Aorta (tissue), 5 donors: ENCODE measurements at regions not wholly inside any gene's neighbourhood (a gene's known extent, or its start where the extent isn't known, plus 50 kb on each side); places are given as distances from the start of the nearest gene placed in this dataset.

ENCODE experiments used
- ATAC-seq: fragments of 200-7000 bp; cut with Tn5 transposase; one replicate; pipeline ENCODE4 v1.9.1; 2022; ENCODE audit warnings: moderate library complexity; ENCODE audit not compliant: low FRiP score
- DNase-seq, 2 donors: peaks; one replicate each; pipeline ENCODE4 v3.0.0-alpha.2; 2020
- H3K27ac ChIP-seq, 2 donors: one replicate each; pipeline ENCODE4 v1.5.1; 2013; ENCODE audit warnings: low read length in 2 of 2, mild to moderate bottlenecking in 2 of 2, moderate library complexity in 2 of 2, control low read depth in 1 of 2, inconsistent platforms in 1 of 2, low read depth in 1 of 2
- H3K27me3 ChIP-seq, 2 donors: one replicate each; pipeline ENCODE4 v1.6.1; 2013; ENCODE audit warnings: control low read depth in 1 of 2, low read length in 1 of 2, mild to moderate bottlenecking in 1 of 2, moderate library complexity in 1 of 2; ENCODE audit not compliant: insufficient read depth in 2 of 2, control insufficient read depth in 1 of 2
- H3K36me3 ChIP-seq, 2 donors: one replicate each; pipeline ENCODE4 v1.6.1; 2013; ENCODE audit warnings: control low read depth in 1 of 2, low read length in 1 of 2, mild to moderate bottlenecking in 1 of 2; ENCODE audit not compliant: insufficient read depth in 2 of 2, control insufficient read depth in 1 of 2
- H3K4me1 ChIP-seq, 2 donors: one replicate each; pipeline ENCODE4 v1.6.1; 2013; ENCODE audit warnings: low read length in 2 of 2, control low read depth in 1 of 2, mild to moderate bottlenecking in 1 of 2, moderate library complexity in 1 of 2; ENCODE audit not compliant: insufficient read depth in 2 of 2, control insufficient read depth in 1 of 2
- H3K4me3 ChIP-seq, 2 donors: one replicate each; pipeline ENCODE4 v1.5.1; 2013; ENCODE audit warnings: low read length in 2 of 2, control low read depth in 1 of 2, mild to moderate bottlenecking in 1 of 2
- H3K9me3 ChIP-seq: one replicate; pipeline ENCODE4 v1.6.1; 2013; ENCODE audit warnings: mild to moderate bottlenecking, low read length; ENCODE audit not compliant: control insufficient read depth
- WGBS, 2 donors: extraction: QIAGEN DNeasy Blood & Tissue Kit; methylation state at CpG; one replicate each; pipeline ENCODE4 v1.1.7; 2013; 5-methylcytosine and 5-hydroxymethylcytosine counted together
- intact Hi-C, 2 donors: fragments of 100-400 bp; cut with DNase I; formaldehyde crosslinking; loops; one replicate each; pipeline versions ENCODE4 v1.14.2 to v1.15.0; 2022
- donor health status: healthy with polysubstance abuse.
- donor health status: Bipolar disorder and iron deficiency.
- donor health status: DM: no; HTN: no; CAD: no.
- donor health status: DM: no; HTN: no; CAD: no.
- donor health status: DM: yes; HTN: yes; CAD: no.

GRCh38 chr14:65966188-65966587, 520.0 kb upstream of the CCDC196 start:
- WGBS, 2 donors, result 71 to 85% methylated on average over 2 of the region's 2 CpGs
- H3K27ac ChIP-seq, result no peak overlapping the region
- DNase-seq, result no peak
- H3K4me3 ChIP-seq, result no peak overlapping the region
- H3K9me3 ChIP-seq, result no peaks in the 10 kb centered on the region
- H3K36me3 ChIP-seq, result no peaks in the 10 kb centered on the region
- no peaks in the 10 kb centered on the region for H3K27me3 ChIP-seq
- intact Hi-C loops, result no loop called here
- no peaks in the 10 kb centered on the region for H3K4me1 ChIP-seq
- ATAC-seq, result no peak

- WGBS, 2 donors, result 43 to 50% methylated on average over 4 of the region's 4 CpGs
- Histone ChIP-seq H3K9me3 (no peaks in the 10 kb centered on the region), H3K27me3 (no peaks in the 10 kb centered on the region), H3K4me3 (no peak overlapping the region), H3K36me3 (no peaks in the 10 kb centered on the region), H3K4me1 (no peaks in the 10 kb centered on the region), H3K27ac (no peak overlapping the region)
- intact Hi-C loops, result no loop called here
- ATAC-seq (no peak), DNase-seq (no peak)
These were observed 513.8 kb upstream of the CCDC196 start for GRCh38 chr14:65972346-65972870.

- no peak for ATAC-seq
- intact Hi-C loops, result no loop called here
- 45 to 48% methylated on average over 3 of the region's 3 CpGs for WGBS, 2 donors
These were observed 513.3 kb upstream of the CCDC196 start for GRCh38 chr14:65972891-65973290.

GRCh38 chr14:65975865-65976264, 510.3 kb upstream of the CCDC196 start:
- Histone ChIP-seq H3K27ac (no peak overlapping the region), H3K4me3 (no peak overlapping the region), H3K36me3 (no peaks in the 10 kb centered on the region), H3K27me3 (no peaks in the 10 kb centered on the region), H3K4me1 (no peaks in the 10 kb centered on the region), H3K9me3 (peaks cover 3% of the 10 kb centered on the region)
- no peak for ATAC-seq
- no peak for DNase-seq
- 47 to 54% methylated on average over 3 of the region's 3 CpGs for WGBS, 2 donors
- intact Hi-C loops, result no loop called here

More at GRCh38 chr14:65972891-65973290, 513.3 kb upstream of the CCDC196 start:
- no peak overlapping the region for H3K27ac ChIP-seq
- H3K4me3 ChIP-seq, result no peak overlapping the region
- no peaks in the 10 kb centered on the region for H3K36me3 ChIP-seq
- no peaks in the 10 kb centered on the region for H3K9me3 ChIP-seq
- no peaks in the 10 kb centered on the region for H3K4me1 ChIP-seq
- DNase-seq, result no peak
- no peaks in the 10 kb centered on the region for H3K27me3 ChIP-seq

- H3K4me3 ChIP-seq, result no peak overlapping the region
- H3K27ac ChIP-seq, result no peak overlapping the region
- H3K9me3 ChIP-seq, result peaks cover 5% of the 10 kb centered on the region
- 57 to 61% methylated on average over 6 of the region's 6 CpGs for WGBS, 2 donors
- no peaks in the 10 kb centered on the region for H3K4me1 ChIP-seq
- ATAC-seq (no peak), DNase-seq (no peak)
- H3K27me3 ChIP-seq, result no peaks in the 10 kb centered on the region
- H3K36me3 ChIP-seq, result no peaks in the 10 kb centered on the region
- intact Hi-C loops, result no loop called here
These were observed 509.3 kb upstream of the CCDC196 start for GRCh38 chr14:65976761-65977404.

GRCh38 chr14:65981192-65981843, 504.9 kb upstream of the CCDC196 start:
- Histone ChIP-seq H3K4me3 (no peak overlapping the region), H3K27ac (no peak overlapping the region), H3K27me3 (no peaks in the 10 kb centered on the region), H3K36me3 (no peaks in the 10 kb centered on the region), H3K4me1 (no peaks in the 10 kb centered on the region), H3K9me3 (peaks cover 5% of the 10 kb centered on the region)
- DNase-seq (no peak), ATAC-seq (no peak)
- intact Hi-C loops, result no loop called here
- WGBS, 2 donors, result 78 to 84% methylated on average over 6 of the region's 6 CpGs

GRCh38 chr14:65986041-65986440, 500.1 kb upstream of the CCDC196 start:
- 16 to 22% methylated on average over 1 of the region's 1 CpG for WGBS, 2 donors

GRCh38 chr14:65989981-65990380, 496.2 kb upstream of the CCDC196 start:
- intact Hi-C loops, result no loop called here
- no peaks in the 10 kb centered on the region for H3K4me1 ChIP-seq
- peaks cover 1% of the 10 kb centered on the region for H3K9me3 ChIP-seq
- DNase-seq, result no peak
- H3K27me3 ChIP-seq, result peaks cover 0 to 2% of the 10 kb centered on the region in 2 donors
- H3K36me3 ChIP-seq, result no peaks in the 10 kb centered on the region
- H3K27ac ChIP-seq, result no peak overlapping the region
- H3K4me3 ChIP-seq, result no peak overlapping the region
- ATAC-seq, result no peak

More at GRCh38 chr14:65986041-65986440, 500.1 kb upstream of the CCDC196 start:
- Histone ChIP-seq H3K9me3 (peaks cover 2% of the 10 kb centered on the region), H3K4me1 (no peaks in the 10 kb centered on the region), H3K36me3 (no peaks in the 10 kb centered on the region), H3K27me3 (no peaks in the 10 kb centered on the region), H3K27ac (no peak overlapping the region), H3K4me3 (no peak overlapping the region)
- ATAC-seq, result no peak
- intact Hi-C loops, result no loop called here
- DNase-seq, result no peak

- ATAC-seq (no peak), DNase-seq (no peak)
- 72 to 74% methylated on average over 2 of the region's 2 CpGs for WGBS, 2 donors
- H3K9me3 ChIP-seq, result peaks cover 1% of the 10 kb centered on the region
- H3K4me1 ChIP-seq, result no peaks in the 10 kb centered on the region
- no peak overlapping the region for H3K4me3 ChIP-seq
- no peaks in the 10 kb centered on the region for H3K36me3 ChIP-seq
- no peak overlapping the region for H3K27ac ChIP-seq
- peaks cover 0 to 2% of the 10 kb centered on the region in 2 donors for H3K27me3 ChIP-seq
- intact Hi-C loops, result no loop called here
These were observed 495.1 kb upstream of the CCDC196 start for GRCh38 chr14:65991104-65991503.
